Panc1 (cell line): ENCODE measurements at regions not wholly inside any gene's neighbourhood (a gene's known extent, or its start where the extent isn't known, plus 50 kb on each side); places are given as distances from the start of the nearest gene placed in this dataset.

Experiments used
- ATAC-seq: fragments of 200-7000 bp; cut with Tn5 transposase; 2 replicates; pipeline ENCODE4 v1.9.1; 2020; ENCODE audit warnings: mild to moderate bottlenecking, moderate library complexity
- BruUV-seq: library from RNA; stranded (reverse); fragments of 400-500 nt; replicated peaks from 2 replicates; lab custom pipeline; 2021; lab: Mats Ljungman, UMichigan
- CTCF ChIA-PET: fragments of 300-600 bp; sonication (Branson Sonifier 250); formaldehyde crosslinking; loops from one replicate; lab custom pipeline; 2022; ENCODE audit warnings: antibody characterized with exemption; lab: Charles Lee
- POLR2A ChIA-PET: fragments of 300-600 bp; sonication (Branson Sonifier 250); formaldehyde crosslinking; loops from one replicate; lab custom pipeline; 2022; ENCODE audit warnings: antibody characterized with exemption; lab: Charles Lee
- DNase-seq: peaks from one replicate; pipeline ENCODE4 v3.0.0-alpha.2; 2010; ENCODE audit warnings: low read depth, low spot score
- H3K27ac ChIP-seq: 2 replicates; pipeline ENCODE4 v1.5.1; 2011; ENCODE audit warnings: mild to moderate bottlenecking, low read length, inconsistent platforms
- H3K27me3 ChIP-seq: fragments of 200-500 bp; sonication (Bioruptor generic); 2 replicates; pipeline ENCODE4 v1.6.0; 2014; ENCODE audit warnings: low read length, inconsistent platforms; ENCODE audit not compliant: control insufficient read depth, insufficient read depth
- H3K36me3 ChIP-seq: fragments of 200-500 bp; sonication (Bioruptor generic); 2 replicates; pipeline ENCODE4 v1.5.1; 2014; ENCODE audit warnings: inconsistent platforms, mild to moderate bottlenecking, low read length, moderate library complexity; ENCODE audit not compliant: control insufficient read depth, insufficient read depth
- H3K4me1 ChIP-seq: 2 replicates; pipeline ENCODE4 v1.5.1; 2011; ENCODE audit warnings: inconsistent platforms, mild to moderate bottlenecking, low read length, moderate library complexity; ENCODE audit not compliant: control insufficient read depth, insufficient read depth
- H3K4me3 ChIP-seq, 2 experiments: 2 replicates each; pipeline ENCODE4 v1.5.1; 2011 to 2012; ENCODE audit warnings: low read depth in 2 of 2, low read length in 2 of 2, mild to moderate bottlenecking in 2 of 2, inconsistent platforms in 1 of 2, moderate library complexity in 1 of 2
- H3K9me3 ChIP-seq: fragments of 200-500 bp; sonication (Bioruptor generic); 2 replicates; pipeline ENCODE4 v1.5.1; 2014; ENCODE audit warnings: low read depth, mild to moderate bottlenecking, inconsistent platforms, low read length, moderate library complexity; ENCODE audit not compliant: control insufficient read depth, insufficient read depth
- POLR2AphosphoS5 ChIP-seq: IDR thresholded peaks from 2 replicates; pipeline ENCODE4 v1.6.1; 2012; ENCODE audit warnings: mild to moderate bottlenecking, low read depth, low read length, moderate library complexity
- SIN3A ChIP-seq: IDR thresholded peaks from 2 replicates; pipeline ENCODE4 v1.6.1; 2012; ENCODE audit warnings: low read depth, mild to moderate bottlenecking, low read length, moderate library complexity, borderline replicate concordance; ENCODE audit not compliant: insufficient read depth
- TCF7L2 ChIP-seq: IDR thresholded peaks from 2 replicates; pipeline ENCODE4 v1.6.1; 2011; ENCODE audit warnings: mild to moderate bottlenecking, low read depth, low read length, inconsistent platforms
- in situ Hi-C: cut with HindIII; loops from 2 replicates; pipeline ENCODE4 v1.10.0; 2016; ENCODE audit warnings: low sequenced_read_pairs, low pct_unique_long_range_greater_than_20kb
- intact Hi-C: fragments of 100-400 bp; cut with micrococcal nuclease; formaldehyde crosslinking; loops from one replicate; pipeline ENCODE4 v1.10.0; 2022; ENCODE audit not compliant: unreplicated experiment
- TF ChIP-seq, protein P1 (sequence below), 2 experiments: IDR thresholded peaks; 2 replicates each; pipeline ENCODE4 v1.6.1; 2011 to 2012; ENCODE audit warnings: low read depth in 2 of 2, control low read depth in 1 of 2, low read length in 1 of 2, mild to moderate bottlenecking in 1 of 2, moderate library complexity in 1 of 2; ENCODE audit not compliant: insufficient read depth in 1 of 2
- TF ChIP-seq, protein P2 (sequence below): fragments of 450-650 bp; IDR thresholded peaks from 2 replicates; pipeline ENCODE4 v1.5.1; 2017; ENCODE audit warnings: mild to moderate bottlenecking

DNA sequence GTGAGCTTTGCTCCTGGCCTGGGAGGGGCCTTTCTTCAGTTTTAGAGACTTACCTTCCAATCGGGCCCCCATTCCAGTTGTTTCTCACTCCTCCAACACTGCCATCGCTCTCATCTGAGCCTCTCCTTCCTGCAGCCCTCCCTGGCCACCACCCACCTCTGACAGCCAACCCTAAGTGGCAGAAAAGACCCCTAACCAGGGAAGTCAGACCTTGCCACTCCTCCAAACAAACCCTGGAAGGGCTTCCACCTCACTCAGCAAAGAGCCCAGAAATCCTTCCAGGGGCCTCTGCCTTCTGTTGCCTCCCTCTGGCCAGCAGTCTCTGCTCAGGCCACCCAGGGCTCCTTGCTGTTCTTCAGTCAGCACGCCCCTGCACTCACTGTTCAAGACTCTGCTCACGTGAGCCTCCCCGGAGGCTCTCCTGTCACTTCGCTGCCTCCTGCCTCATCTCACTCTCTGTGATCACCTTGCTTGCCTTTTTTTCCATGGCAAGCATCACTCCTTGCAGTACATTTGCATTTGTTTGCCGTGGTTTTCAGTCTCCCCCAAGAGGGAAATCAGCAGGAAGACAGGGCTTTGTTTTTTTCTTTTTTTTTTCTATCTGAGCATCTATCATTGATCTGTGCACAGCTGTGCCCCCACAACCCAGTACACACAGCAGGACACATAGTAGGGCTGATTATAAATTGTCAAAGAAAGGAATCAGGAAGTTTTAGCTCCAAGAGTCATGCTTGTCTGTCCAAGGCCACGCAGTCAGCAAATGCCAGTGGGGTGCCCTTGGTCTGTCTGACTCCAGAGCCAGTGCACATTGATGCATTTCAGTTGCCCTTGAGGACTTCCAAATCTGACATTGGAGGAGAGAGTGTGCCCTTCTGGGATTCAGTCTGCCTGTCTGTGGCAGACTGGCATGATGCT is 83.9 kb downstream of the INHBB start:
- Histone ChIP-seq H3K27ac (no peak overlapping the region), H3K36me3 (no peaks in the 10 kb centered on the region), H3K4me3 (no peak overlapping the region), H3K9me3 (no peaks in the 10 kb centered on the region), H3K27me3 (0 out of 2 replicates have a peak, but pooled peaks cover 2% of the 10 kb centered on the region), H3K4me1 (no peaks in the 10 kb centered on the region)
- DNase-seq (no peak), ATAC-seq (peak; percentile 50; the same call in 1 of the 2 replicates)
- BruUV-seq: no TSS peak
- ChIA-PET POLR2A (no interaction called here), CTCF (no interaction called here)
- in situ Hi-C loops: no loop called here
- TF ChIP-seq, protein P1, sequence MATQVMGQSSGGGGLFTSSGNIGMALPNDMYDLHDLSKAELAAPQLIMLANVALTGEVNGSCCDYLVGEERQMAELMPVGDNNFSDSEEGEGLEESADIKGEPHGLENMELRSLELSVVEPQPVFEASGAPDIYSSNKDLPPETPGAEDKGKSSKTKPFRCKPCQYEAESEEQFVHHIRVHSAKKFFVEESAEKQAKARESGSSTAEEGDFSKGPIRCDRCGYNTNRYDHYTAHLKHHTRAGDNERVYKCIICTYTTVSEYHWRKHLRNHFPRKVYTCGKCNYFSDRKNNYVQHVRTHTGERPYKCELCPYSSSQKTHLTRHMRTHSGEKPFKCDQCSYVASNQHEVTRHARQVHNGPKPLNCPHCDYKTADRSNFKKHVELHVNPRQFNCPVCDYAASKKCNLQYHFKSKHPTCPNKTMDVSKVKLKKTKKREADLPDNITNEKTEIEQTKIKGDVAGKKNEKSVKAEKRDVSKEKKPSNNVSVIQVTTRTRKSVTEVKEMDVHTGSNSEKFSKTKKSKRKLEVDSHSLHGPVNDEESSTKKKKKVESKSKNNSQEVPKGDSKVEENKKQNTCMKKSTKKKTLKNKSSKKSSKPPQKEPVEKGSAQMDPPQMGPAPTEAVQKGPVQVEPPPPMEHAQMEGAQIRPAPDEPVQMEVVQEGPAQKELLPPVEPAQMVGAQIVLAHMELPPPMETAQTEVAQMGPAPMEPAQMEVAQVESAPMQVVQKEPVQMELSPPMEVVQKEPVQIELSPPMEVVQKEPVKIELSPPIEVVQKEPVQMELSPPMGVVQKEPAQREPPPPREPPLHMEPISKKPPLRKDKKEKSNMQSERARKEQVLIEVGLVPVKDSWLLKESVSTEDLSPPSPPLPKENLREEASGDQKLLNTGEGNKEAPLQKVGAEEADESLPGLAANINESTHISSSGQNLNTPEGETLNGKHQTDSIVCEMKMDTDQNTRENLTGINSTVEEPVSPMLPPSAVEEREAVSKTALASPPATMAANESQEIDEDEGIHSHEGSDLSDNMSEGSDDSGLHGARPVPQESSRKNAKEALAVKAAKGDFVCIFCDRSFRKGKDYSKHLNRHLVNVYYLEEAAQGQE (IDR thresholded peaks at IDR 0.05; ENCODE audit: insufficient read depth in 1 of 2, low read depth in 2 of 2, low read length in 1 of 2): no peak
- TF ChIP-seq POLR2AphosphoS5: no peak
- TF ChIP-seq SIN3A: no peak
- no peak for TF ChIP-seq TCF7L2
- TF ChIP-seq, protein P2, sequence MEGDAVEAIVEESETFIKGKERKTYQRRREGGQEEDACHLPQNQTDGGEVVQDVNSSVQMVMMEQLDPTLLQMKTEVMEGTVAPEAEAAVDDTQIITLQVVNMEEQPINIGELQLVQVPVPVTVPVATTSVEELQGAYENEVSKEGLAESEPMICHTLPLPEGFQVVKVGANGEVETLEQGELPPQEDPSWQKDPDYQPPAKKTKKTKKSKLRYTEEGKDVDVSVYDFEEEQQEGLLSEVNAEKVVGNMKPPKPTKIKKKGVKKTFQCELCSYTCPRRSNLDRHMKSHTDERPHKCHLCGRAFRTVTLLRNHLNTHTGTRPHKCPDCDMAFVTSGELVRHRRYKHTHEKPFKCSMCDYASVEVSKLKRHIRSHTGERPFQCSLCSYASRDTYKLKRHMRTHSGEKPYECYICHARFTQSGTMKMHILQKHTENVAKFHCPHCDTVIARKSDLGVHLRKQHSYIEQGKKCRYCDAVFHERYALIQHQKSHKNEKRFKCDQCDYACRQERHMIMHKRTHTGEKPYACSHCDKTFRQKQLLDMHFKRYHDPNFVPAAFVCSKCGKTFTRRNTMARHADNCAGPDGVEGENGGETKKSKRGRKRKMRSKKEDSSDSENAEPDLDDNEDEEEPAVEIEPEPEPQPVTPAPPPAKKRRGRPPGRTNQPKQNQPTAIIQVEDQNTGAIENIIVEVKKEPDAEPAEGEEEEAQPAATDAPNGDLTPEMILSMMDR: no peak
- intact Hi-C loops: no loop called here

DNA sequence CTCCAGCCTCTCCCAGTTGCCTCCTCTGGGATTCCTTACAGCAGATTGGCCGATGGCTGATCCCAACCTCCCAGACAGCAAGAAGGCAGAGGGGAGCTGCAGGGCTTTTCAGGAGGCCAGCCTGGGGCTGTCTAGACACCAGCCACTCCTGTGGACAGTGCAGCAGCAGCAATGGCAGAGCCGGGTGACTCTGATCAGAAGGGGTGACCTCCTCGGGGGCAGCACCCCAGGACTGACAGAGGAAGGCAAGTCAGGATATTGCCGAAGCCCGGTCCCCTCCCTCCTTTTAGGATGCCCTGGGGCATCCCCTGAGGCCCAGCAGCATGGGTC is 84.5 kb downstream of the INHBB start:
- no peak; the same call in 1 of the 2 replicates for ATAC-seq
- in situ Hi-C loops (no loop called here), intact Hi-C loops (no loop called here)
- no peak for DNase-seq
- no peaks in the 10 kb centered on the region for H3K36me3 ChIP-seq
- CTCF ChIA-PET: no interaction called here
- no peak overlapping the region for H3K27ac ChIP-seq
- TF ChIP-seq, protein P2: no peak
- TF ChIP-seq POLR2AphosphoS5: no peak
- TF ChIP-seq SIN3A: no peak
- no peak for TF ChIP-seq TCF7L2
- TF ChIP-seq, protein P1 (IDR thresholded peaks at IDR 0.05; ENCODE audit: insufficient read depth in 1 of 2, low read depth in 2 of 2, low read length in 1 of 2): no peak
- no peaks in the 10 kb centered on the region for H3K4me1 ChIP-seq
- BruUV-seq: no TSS peak
- no peak overlapping the region for H3K4me3 ChIP-seq
- POLR2A ChIA-PET: no interaction called here
- H3K27me3 ChIP-seq: 0 out of 2 replicates have a peak, but pooled peaks cover 2% of the 10 kb centered on the region
- no peaks in the 10 kb centered on the region for H3K9me3 ChIP-seq
